GM18517 (cell line): ENCODE measurements at regions not wholly inside any gene's neighbourhood (a gene's known extent, or its start where the extent isn't known, plus 50 kb on each side); places are given as distances from the start of the nearest gene placed in this dataset.

Experiments
- ATAC-seq: cut with Tn5 transposase; IDR thresholded peaks from one replicate; pipeline ENCODE4 v1.9.1; 2021; ENCODE audit warnings: mild to moderate bottlenecking, moderate library complexity; ENCODE audit not compliant: unreplicated experiment

- no peak for ATAC-seq
Measured at GRCh38 chr10:110432814-110433565, 64.7 kb upstream of the DUSP5 start.

- ATAC-seq = no peak
Measured at GRCh38 chr10:110433740-110434139, 64.0 kb upstream of the DUSP5 start.

- ATAC-seq = no peak
Measured at GRCh38 chr10:110434489-110435096, 63.1 kb upstream of the DUSP5 start.

- ATAC-seq = no peak
Measured at GRCh38 chr10:110436554-110437350, 61.0 kb upstream of the DUSP5 start.

- no peak for ATAC-seq
Measured at GRCh38 chr10:110437351-110437605, 60.4 kb upstream of the DUSP5 start.

GRCh38 chr10:110437761-110438341, 59.9 kb upstream of the DUSP5 start:
- no peak for ATAC-seq

- no peak for ATAC-seq
Measured at GRCh38 chr10:110442746-110443145, 55.0 kb upstream of the DUSP5 start.

- ATAC-seq = no peak
Measured at GRCh38 chr10:110443239-110444003, 54.3 kb upstream of the DUSP5 start.

GRCh38 chr10:110444004-110444337, 53.7 kb upstream of the DUSP5 start:
- ATAC-seq = no peak

- ATAC-seq = no peak
Measured at GRCh38 chr10:110445871-110446270, 51.8 kb upstream of the DUSP5 start.

- ATAC-seq = no peak
Measured at GRCh38 chr10:110446277-110446676, 51.4 kb upstream of the DUSP5 start.

GRCh38 chr10:110446954-110447608, 50.6 kb upstream of the DUSP5 start:
- ATAC-seq = no peak

GRCh38 chr10:110447886-110448285, 49.8 kb upstream of the DUSP5 start:
- ATAC-seq = no peak
